Right cardiac atrium (tissue), 5 donors: ENCODE measurements at regions not wholly inside any gene's neighbourhood (a gene's known extent, or its start where the extent isn't known, plus 50 kb on each side); places are given as distances from the start of the nearest gene placed in this dataset.
"Not testable (repeated sequence)": the region's sequence is repeated elsewhere in the genome, so short reads cannot be mapped to it uniquely, and the experiment has no call there.

Source experiments
- ATAC-seq, 2 donors: fragments of 200-7000 bp; cut with Tn5 transposase; one replicate each; pipeline versions ENCODE4 v1.8.0 to v1.9.1; 2020; ENCODE audit warnings: moderate library complexity in 2 of 2, mild to moderate bottlenecking in 1 of 2
- DNase-seq, 3 donors: peaks; one replicate each; pipeline ENCODE4 v3.0.0-alpha.2; 2020
- H3K27ac ChIP-seq: one replicate; pipeline ENCODE4 v1.5.1; 2013; ENCODE audit warnings: mild to moderate bottlenecking, low read length, control low read depth, moderate library complexity
- H3K27me3 ChIP-seq: one replicate; pipeline ENCODE4 v1.6.1; 2013; ENCODE audit not compliant: control insufficient read depth, insufficient read depth
- H3K4me1 ChIP-seq: one replicate; pipeline ENCODE4 v1.6.1; 2013; ENCODE audit warnings: low read length; ENCODE audit not compliant: control insufficient read depth, insufficient read depth
- H3K4me3 ChIP-seq: one replicate; pipeline ENCODE4 v1.5.1; 2013; ENCODE audit warnings: low read length, control low read depth
- H3K9me3 ChIP-seq: one replicate; pipeline ENCODE4 v1.6.1; 2013; ENCODE audit warnings: low read length; ENCODE audit not compliant: control insufficient read depth
- WGBS: extraction: QIAGEN DNeasy Blood & Tissue Kit; methylation state at CpG from one replicate; pipeline ENCODE4 v1.1.7; 2013; 5-methylcytosine and 5-hydroxymethylcytosine counted together
- intact Hi-C, 4 donors: fragments of 100-400 bp; cut with DNase I; formaldehyde crosslinking; loops; one replicate each; pipeline versions ENCODE4 v1.11.0 to v1.14.0; 2022 to 2023
- donor health status: healthy with polysubstance abuse.
- donor health status: DM: no; HTN: yes; CAD: no.
- donor health status: DM: no; HTN: no; CAD: no.
- donor health status: DM: no; HTN: yes; CAD: no; lungs with severe emphysema.
- donor health status: DM: yes; HTN: yes; CAD: no.

GRCh38 chr12:126979564-126979963 is 1287.4 kb upstream of the TMEM132C start:
- H3K9me3 ChIP-seq, ATAC-seq, intact Hi-C loops, H3K27me3 ChIP-seq, H3K4me3 ChIP-seq, H3K4me1 ChIP-seq, DNase-seq, H3K27ac ChIP-seq: not testable (repeated sequence)
- 80% methylated on average over 2 of the region's 2 CpGs for WGBS

GRCh38 chr12:126982707-126983106 is 1284.3 kb upstream of the TMEM132C start:
- H3K27me3 ChIP-seq: no peaks in the 10 kb centered on the region
- intact Hi-C loops: no loop called here
- DNase-seq (no peak), ATAC-seq (no peak)
- WGBS: 30% methylated on average over 1 of the region's 1 CpG
- H3K9me3 ChIP-seq: no peaks in the 10 kb centered on the region
- no peak overlapping the region for H3K4me3 ChIP-seq
- H3K27ac ChIP-seq: no peak overlapping the region
- H3K4me1 ChIP-seq: no peaks in the 10 kb centered on the region

GRCh38 chr12:126983735-126984134 is 1283.2 kb upstream of the TMEM132C start:
- ATAC-seq, H3K27me3 ChIP-seq, intact Hi-C loops, H3K4me3 ChIP-seq, H3K4me1 ChIP-seq, H3K27ac ChIP-seq, H3K9me3 ChIP-seq, DNase-seq: not testable (repeated sequence)
- 61% methylated on average over 2 of the region's 2 CpGs for WGBS

- H3K27me3 ChIP-seq, H3K4me3 ChIP-seq, H3K27ac ChIP-seq, intact Hi-C loops, H3K9me3 ChIP-seq, DNase-seq, ATAC-seq, H3K4me1 ChIP-seq: not testable (repeated sequence)
Measured at GRCh38 chr12:126985663-126986062, 1281.3 kb upstream of the TMEM132C start.

GRCh38 chr12:126989532-126989931 is 1277.4 kb upstream of the TMEM132C start:
- Histone ChIP-seq H3K27me3 (no peaks in the 10 kb centered on the region), H3K9me3 (no peaks in the 10 kb centered on the region), H3K4me3 (no peak overlapping the region), H3K27ac (no peak overlapping the region), H3K4me1 (no peaks in the 10 kb centered on the region)
- 54% methylated on average over 2 of the region's 2 CpGs for WGBS
- ATAC-seq (no peak), DNase-seq (no peak)
- intact Hi-C loops: no loop called here

- 93% methylated on average over 9 of the region's 9 CpGs for WGBS
- intact Hi-C loops: no loop called here
Measured at GRCh38 chr12:126993898-126994297, 1273.1 kb upstream of the TMEM132C start.

GRCh38 chr12:126994599-126994998 is 1272.4 kb upstream of the TMEM132C start:
- DNase-seq (no peak), ATAC-seq (no peak)
- no peaks in the 10 kb centered on the region for H3K9me3 ChIP-seq
- H3K27me3 ChIP-seq: no peaks in the 10 kb centered on the region
- 75% methylated on average over 4 of the region's 4 CpGs for WGBS
- no peak overlapping the region for H3K4me3 ChIP-seq
- H3K27ac ChIP-seq: no peak overlapping the region
- no peaks in the 10 kb centered on the region for H3K4me1 ChIP-seq
- intact Hi-C loops: no loop called here

More at GRCh38 chr12:126993898-126994297, 1273.1 kb upstream of the TMEM132C start:
- no peak for ATAC-seq
- Histone ChIP-seq H3K9me3 (no peaks in the 10 kb centered on the region), H3K27me3 (no peaks in the 10 kb centered on the region), H3K27ac (no peak overlapping the region), H3K4me1 (no peaks in the 10 kb centered on the region), H3K4me3 (no peak overlapping the region)
- DNase-seq: no peak

GRCh38 chr12:126998031-126998430 is 1268.9 kb upstream of the TMEM132C start:
- WGBS: 84% methylated on average over 4 of the region's 4 CpGs
- H3K4me1 ChIP-seq: no peaks in the 10 kb centered on the region
- DNase-seq: no peak
- no peak for ATAC-seq
- intact Hi-C loops: no loop called here
- H3K4me3 ChIP-seq: no peak overlapping the region
- no peak overlapping the region for H3K27ac ChIP-seq
- no peaks in the 10 kb centered on the region for H3K9me3 ChIP-seq
- H3K27me3 ChIP-seq: no peaks in the 10 kb centered on the region

- H3K27ac ChIP-seq: no peak overlapping the region
- intact Hi-C loops: no loop called here
- no peak for DNase-seq
- no peaks in the 10 kb centered on the region for H3K4me1 ChIP-seq
- ATAC-seq: peak in 1 of 2 donors; percentile 66
- H3K4me3 ChIP-seq: no peak overlapping the region
- H3K9me3 ChIP-seq: no peaks in the 10 kb centered on the region
- no peaks in the 10 kb centered on the region for H3K27me3 ChIP-seq
- WGBS: 21% methylated on average over 10 of the region's 10 CpGs
Measured at GRCh38 chr12:126998747-126999285, 1268.2 kb upstream of the TMEM132C start.

GRCh38 chr12:126999352-126999751 is 1267.6 kb upstream of the TMEM132C start:
- ATAC-seq: no peak
- H3K27ac ChIP-seq: no peak overlapping the region

GRCh38 chr12:127005406-127005805 is 1261.6 kb upstream of the TMEM132C start:
- Histone ChIP-seq H3K9me3 (no peaks in the 10 kb centered on the region), H3K4me3 (no peak overlapping the region), H3K27me3 (no peaks in the 10 kb centered on the region), H3K27ac (no peak overlapping the region), H3K4me1 (no peaks in the 10 kb centered on the region)
- ATAC-seq: no peak
- WGBS: 87% methylated on average over 3 of the region's 3 CpGs
- intact Hi-C loops: no loop called here
- no peak for DNase-seq

More at GRCh38 chr12:126999352-126999751, 1267.6 kb upstream of the TMEM132C start:
- DNase-seq: no peak
- H3K4me3 ChIP-seq: no peak overlapping the region
- no peaks in the 10 kb centered on the region for H3K4me1 ChIP-seq
- H3K27me3 ChIP-seq: no peaks in the 10 kb centered on the region
- whole genome bisulfite sequencing: 80% methylated on average over 5 of the region's 5 CpGs
- intact Hi-C loops: no loop called here
- no peaks in the 10 kb centered on the region for H3K9me3 ChIP-seq

GRCh38 chr12:127006972-127007371 is 1260.0 kb upstream of the TMEM132C start:
- ATAC-seq (no peak), DNase-seq (no peak)
- Histone ChIP-seq H3K4me1 (no peaks in the 10 kb centered on the region), H3K4me3 (no peak overlapping the region), H3K27me3 (no peaks in the 10 kb centered on the region), H3K27ac (no peak overlapping the region), H3K9me3 (no peaks in the 10 kb centered on the region)
- intact Hi-C loops: no loop called here
- 79% methylated on average over 9 of the region's 9 CpGs for WGBS
